Fibroblast of the aortic adventitia (primary cell): ENCODE measurements at regions not wholly inside any gene's neighbourhood (a gene's known extent, or its start where the extent isn't known, plus 50 kb on each side); places are given as distances from the start of the nearest gene placed in this dataset.

Experiments
- DNase-seq: peaks from one replicate; pipeline ENCODE4 v3.0.0-alpha.2; 2010; ENCODE audit warnings: low read depth
- H3K4me3 ChIP-seq: 2 replicates; pipeline ENCODE4 v1.5.1; 2011; ENCODE audit warnings: low read depth, mild to moderate bottlenecking, control low read depth, low read length, moderate library complexity
- CTCF ChIP-seq: IDR thresholded peaks from 2 replicates; pipeline ENCODE4 v1.5.1; 2011; ENCODE audit warnings: mild to moderate bottlenecking, low read length, control low read depth, inconsistent platforms; ENCODE audit not compliant: insufficient read depth

- peak; percentile 90 for TF ChIP-seq CTCF
- DNase-seq = peak; percentile 88
- peak overlapping the region; percentile 68 for H3K4me3 ChIP-seq
Observed at GRCh38 chr6:160930547-160931377, 60.8 kb upstream of the MAP3K4 start.

DNA sequence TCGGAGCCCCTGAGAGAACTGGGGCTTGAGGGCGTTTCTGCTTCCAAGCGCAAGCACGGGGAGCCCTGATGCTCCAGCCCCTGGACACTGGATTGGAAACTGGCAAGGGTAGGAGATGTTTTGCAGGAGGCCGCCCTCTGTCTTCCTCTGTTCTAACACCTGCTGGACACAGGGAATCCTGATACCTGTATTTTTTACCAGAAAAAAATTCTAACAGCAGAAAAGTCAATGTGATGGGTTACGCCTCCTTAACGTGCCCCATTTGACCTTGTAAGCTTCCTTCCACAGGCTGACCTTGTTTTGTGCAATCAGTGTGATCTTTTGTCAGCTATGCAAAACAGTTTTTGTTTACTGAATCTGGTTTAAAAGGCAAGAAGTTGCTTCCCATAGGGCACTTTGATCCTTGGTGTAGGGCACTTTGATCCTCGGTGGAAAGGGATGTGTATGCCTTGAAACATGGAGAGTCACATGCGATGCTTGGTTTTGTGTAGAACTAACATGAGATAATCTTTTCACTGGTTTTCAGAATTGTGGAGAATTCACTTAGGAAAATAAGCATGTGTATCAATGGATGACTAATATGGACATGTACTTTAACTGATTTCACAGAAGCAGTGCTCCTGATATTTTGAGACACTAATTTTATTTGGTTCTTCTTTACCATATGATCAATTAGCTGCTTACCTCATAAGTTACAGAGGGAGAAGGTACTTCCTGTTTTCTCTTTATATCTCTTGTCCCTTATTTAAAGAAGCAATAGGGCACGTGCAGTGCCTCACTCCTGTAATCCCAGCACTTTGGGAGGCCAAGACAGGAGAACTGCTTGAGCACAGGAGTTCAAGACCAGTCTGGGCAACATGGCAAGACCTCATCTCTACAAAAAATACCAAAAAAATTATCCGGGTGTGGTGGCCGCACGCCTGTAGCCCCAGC lies 59.9 kb upstream of the MAP3K4 start:
- no peak for DNase-seq
- peak overlapping the region; percentile 68 for H3K4me3 ChIP-seq
- no peak for TF ChIP-seq CTCF

- DNase-seq = no peak
- TF ChIP-seq CTCF = no peak
- H3K4me3 ChIP-seq = no peak overlapping the region
Observed at GRCh38 chr6:160933256-160933655, 58.3 kb upstream of the MAP3K4 start.

- no peak overlapping the region for H3K4me3 ChIP-seq
- TF ChIP-seq CTCF = no peak
- no peak for DNase-seq
Observed at GRCh38 chr6:160934157-160934556, 57.4 kb upstream of the MAP3K4 start.

DNA sequence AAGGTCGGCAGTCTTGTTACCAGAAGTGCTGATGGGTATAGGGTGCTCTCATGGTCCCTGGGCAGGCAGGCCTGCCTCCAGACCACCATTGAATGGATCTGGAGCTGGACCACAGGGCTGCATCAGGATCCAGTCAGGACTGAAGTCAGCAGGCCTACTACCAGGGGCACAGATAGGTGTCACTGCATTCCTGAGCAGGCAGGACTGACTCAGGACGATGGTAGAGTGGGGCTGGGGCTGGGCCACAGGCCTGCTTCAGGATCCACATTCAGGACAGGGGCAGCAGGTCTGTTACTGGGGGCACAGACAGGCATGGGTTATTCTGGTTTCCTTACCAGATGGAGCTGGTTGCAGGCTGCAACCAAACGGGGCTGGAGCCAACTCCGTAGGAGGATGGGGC lies 51.4 kb upstream of the MAP3K4 start:
- no peak overlapping the region for H3K4me3 ChIP-seq
- no peak for TF ChIP-seq CTCF
- no peak for DNase-seq
